Fibroblast of the aortic adventitia (primary cell): ENCODE measurements at regions not wholly inside any gene's neighbourhood (a gene's known extent, or its start where the extent isn't known, plus 50 kb on each side); places are given as distances from the start of the nearest gene placed in this dataset.

Source experiments
- DNase-seq: peaks from one replicate; pipeline ENCODE4 v3.0.0-alpha.2; 2010; ENCODE audit warnings: low read depth
- H3K4me3 ChIP-seq: 2 replicates; pipeline ENCODE4 v1.5.1; 2011; ENCODE audit warnings: low read depth, mild to moderate bottlenecking, control low read depth, low read length, moderate library complexity
- TF ChIP-seq, protein P1 (sequence below): IDR thresholded peaks from 2 replicates; pipeline ENCODE4 v1.5.1; 2011; ENCODE audit warnings: mild to moderate bottlenecking, low read length, control low read depth, inconsistent platforms; ENCODE audit not compliant: insufficient read depth

DNA sequence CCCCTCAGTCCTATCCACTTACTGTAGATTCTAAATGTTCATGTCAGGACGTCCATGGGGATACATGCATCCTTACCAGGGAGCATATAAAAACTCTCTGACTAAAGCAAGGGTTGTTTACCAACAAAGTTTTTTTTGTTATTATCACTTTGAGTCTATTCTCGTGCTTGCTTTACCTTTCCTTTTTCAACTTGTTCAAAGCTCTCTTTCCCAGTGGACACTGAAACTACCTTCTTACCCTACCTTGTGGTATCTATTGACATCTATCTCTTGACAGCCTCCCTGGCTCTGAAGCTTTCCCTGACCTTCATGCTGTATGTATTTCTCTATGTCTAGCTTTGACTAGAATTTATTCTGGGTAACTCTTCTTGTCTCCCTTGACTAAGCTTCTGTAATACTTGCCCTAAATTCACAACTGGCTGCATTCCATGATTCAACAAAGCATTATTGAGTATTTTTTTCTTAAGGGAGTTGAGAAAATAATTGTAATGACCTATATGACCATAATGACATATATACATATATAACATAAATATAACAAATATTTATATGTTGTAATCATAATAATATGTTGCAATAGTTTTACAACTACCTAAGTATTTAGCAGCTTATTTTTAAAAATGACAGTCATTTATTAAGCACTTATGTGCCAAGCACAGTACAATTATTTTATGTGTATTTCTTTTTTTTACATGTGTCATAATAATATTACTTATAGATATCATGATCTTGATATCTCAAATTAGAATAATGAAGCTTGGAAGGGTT lies 403.4 kb upstream of the SPRY2 start:
- no peak for DNase-seq

DNA sequence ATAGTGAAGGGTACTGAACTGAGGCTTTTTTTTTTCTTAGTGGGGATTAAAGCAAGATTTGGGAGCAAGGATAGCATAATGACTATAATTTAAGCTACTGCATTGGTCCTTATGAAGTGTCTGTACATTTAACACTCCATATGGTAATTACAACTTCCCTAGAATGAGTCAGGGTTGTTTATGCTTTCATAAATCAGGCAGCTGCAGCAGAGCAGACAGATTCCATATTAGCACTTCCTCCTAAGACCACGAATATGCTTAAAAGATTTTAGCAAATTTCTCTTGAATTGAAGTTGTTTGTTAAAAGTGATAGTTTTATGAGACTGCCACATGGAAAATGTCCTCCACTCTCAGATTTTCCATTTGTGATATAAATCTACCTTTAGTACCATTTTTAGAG lies 401.1 kb upstream of the SPRY2 start:
- no peak for DNase-seq
- TF ChIP-seq, protein P1, sequence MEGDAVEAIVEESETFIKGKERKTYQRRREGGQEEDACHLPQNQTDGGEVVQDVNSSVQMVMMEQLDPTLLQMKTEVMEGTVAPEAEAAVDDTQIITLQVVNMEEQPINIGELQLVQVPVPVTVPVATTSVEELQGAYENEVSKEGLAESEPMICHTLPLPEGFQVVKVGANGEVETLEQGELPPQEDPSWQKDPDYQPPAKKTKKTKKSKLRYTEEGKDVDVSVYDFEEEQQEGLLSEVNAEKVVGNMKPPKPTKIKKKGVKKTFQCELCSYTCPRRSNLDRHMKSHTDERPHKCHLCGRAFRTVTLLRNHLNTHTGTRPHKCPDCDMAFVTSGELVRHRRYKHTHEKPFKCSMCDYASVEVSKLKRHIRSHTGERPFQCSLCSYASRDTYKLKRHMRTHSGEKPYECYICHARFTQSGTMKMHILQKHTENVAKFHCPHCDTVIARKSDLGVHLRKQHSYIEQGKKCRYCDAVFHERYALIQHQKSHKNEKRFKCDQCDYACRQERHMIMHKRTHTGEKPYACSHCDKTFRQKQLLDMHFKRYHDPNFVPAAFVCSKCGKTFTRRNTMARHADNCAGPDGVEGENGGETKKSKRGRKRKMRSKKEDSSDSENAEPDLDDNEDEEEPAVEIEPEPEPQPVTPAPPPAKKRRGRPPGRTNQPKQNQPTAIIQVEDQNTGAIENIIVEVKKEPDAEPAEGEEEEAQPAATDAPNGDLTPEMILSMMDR: no peak
- no peak overlapping the region for H3K4me3 ChIP-seq

More for the DNA sequence above, 403.4 kb upstream of the SPRY2 start:
- H3K4me3 ChIP-seq: no peak overlapping the region
- TF ChIP-seq, protein P1: no peak

DNA sequence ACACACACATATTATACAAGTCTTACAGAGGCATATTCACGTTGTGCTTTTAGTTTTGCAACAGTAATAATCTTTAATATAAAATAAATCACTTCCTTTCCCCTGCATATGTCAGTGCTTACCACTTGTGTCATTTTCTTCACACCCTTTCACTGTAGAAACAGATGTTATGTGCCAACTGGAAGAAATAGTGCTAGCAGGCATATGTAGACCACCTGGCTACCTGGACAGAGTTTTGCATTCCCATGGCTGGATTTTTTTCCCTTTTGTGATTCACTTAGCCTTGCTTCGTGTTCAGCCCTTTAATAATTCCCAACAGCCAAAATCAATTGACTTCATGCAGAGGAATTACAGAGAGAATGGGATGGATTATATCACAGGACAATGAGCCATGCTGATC lies 399.1 kb upstream of the SPRY2 start:
- H3K4me3 ChIP-seq: no peak overlapping the region
- TF ChIP-seq, protein P1: no peak
- DNase-seq: no peak

DNA sequence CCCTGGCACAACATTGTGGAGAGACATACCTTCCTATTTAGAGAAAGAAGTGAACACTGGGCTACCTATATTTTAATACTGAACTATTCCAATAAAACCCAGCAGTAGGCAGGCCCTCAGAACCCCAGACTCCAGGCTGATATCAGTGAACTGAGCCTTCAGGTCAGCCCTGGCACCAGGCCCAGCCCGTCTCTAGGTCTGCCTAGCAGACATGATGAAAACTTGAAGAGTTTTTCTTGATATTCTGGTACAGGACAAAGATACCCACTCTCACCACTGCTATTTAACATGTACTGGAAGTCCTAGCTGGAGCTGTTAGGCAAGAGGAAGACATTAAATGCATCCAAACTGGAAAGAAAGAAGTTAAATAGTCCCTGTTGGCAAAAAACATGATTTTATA lies 396.6 kb upstream of the SPRY2 start:
- TF ChIP-seq, protein P1: no peak
- no peak overlapping the region for H3K4me3 ChIP-seq
- no peak for DNase-seq

DNA sequence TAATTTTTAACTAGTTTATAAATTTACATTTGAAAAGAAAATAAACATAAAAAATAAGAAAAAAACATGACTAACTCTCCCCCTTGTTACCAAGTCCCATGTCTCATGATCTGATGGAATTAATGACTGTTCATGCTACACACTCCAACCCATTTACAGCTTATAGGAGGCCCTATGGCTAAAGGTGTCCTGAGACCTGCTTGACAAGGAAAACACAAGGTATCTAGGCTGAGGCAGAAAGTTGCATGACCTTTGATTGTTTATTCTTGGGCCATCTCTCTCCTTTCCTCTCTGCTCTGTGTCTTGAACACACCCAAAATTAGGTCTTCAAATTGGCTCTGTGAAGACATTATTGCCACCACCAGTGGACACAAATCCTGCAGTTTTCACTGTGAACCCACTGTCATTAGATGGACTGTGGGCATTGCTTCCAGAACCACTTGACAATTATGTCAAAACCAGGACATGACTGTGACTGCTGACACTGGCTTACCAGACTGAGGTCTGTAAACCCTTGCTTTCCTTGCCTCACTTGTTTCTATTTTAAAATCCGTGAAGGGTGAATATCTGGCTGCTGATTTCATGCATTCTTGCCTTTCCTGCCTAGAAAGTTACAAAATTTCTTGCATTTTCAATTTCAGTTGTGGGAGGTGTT lies 386.5 kb upstream of the SPRY2 start:
- TF ChIP-seq, protein P1: no peak
- no peak overlapping the region for H3K4me3 ChIP-seq
- no peak for DNase-seq

DNA sequence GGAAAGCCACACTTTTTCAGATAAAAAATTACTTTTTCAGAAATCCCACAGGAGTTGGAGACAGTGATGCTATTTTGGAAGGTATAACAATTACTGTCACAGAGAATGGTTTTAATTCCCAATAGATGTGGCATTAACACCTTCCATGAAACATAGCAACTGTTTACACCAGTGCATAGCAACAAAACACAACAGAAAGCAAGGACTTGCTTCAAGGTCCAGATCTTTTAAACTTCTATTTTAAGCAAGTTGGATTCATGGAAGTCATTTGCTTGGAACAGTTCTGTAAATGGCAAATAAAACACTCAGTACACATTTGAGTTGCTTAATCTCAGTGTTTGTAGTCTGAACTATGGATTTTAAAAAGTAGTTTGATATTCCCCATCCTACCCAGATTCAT lies 385.9 kb upstream of the SPRY2 start:
- no peak overlapping the region for H3K4me3 ChIP-seq
- no peak for DNase-seq
- TF ChIP-seq, protein P1: no peak
